Hepatocyte (in vitro differentiated cells): ENCODE measurements at regions not wholly inside any gene's neighbourhood (a gene's known extent, or its start where the extent isn't known, plus 50 kb on each side); places are given as distances from the start of the nearest gene placed in this dataset.

Experiments
- DNase-seq: peaks from one replicate; pipeline ENCODE4 v3.0.0-alpha.2; 2016; ENCODE audit warnings: low spot score
- H2AFZ ChIP-seq: fragments of 200-600 bp; sonication (generic); 2 replicates; pipeline ENCODE4 v1.6.0; 2016; ENCODE audit warnings: antibody characterized with exemption, mild to moderate bottlenecking
- H3K27ac ChIP-seq: fragments of 200-600 bp; sonication (generic); 2 replicates; pipeline ENCODE4 v1.5.1; 2016; ENCODE audit warnings: mild to moderate bottlenecking
- H3K27me3 ChIP-seq: fragments of 200-600 bp; sonication (generic); 2 replicates; pipeline ENCODE4 v1.6.1; 2016
- H3K36me3 ChIP-seq: fragments of 200-600 bp; sonication (generic); replicated peaks from 2 replicates; pipeline ENCODE4 v1.5.1; 2016; ENCODE audit warnings: low read depth; ENCODE audit not compliant: insufficient read depth
- H3K4me1 ChIP-seq: fragments of 200-600 bp; sonication (generic); 2 replicates; pipeline ENCODE4 v1.5.1; 2016; ENCODE audit warnings: mild to moderate bottlenecking, moderate library complexity; ENCODE audit not compliant: insufficient read depth
- H3K4me2 ChIP-seq: fragments of 200-600 bp; sonication (generic); 2 replicates; pipeline ENCODE4 v1.6.0; 2016
- H3K4me3 ChIP-seq: fragments of 200-600 bp; sonication (generic); 2 replicates; pipeline ENCODE4 v1.5.1; 2016; ENCODE audit warnings: mild to moderate bottlenecking
- H3K79me2 ChIP-seq: fragments of 200-600 bp; sonication (generic); 2 replicates; pipeline ENCODE4 v1.6.0; 2017; ENCODE audit warnings: mild to moderate bottlenecking
- H3K9me2 ChIP-seq: fragments of 200-600 bp; sonication (generic); replicated peaks from 2 replicates; pipeline ENCODE4 v1.6.0; 2017; ENCODE audit warnings: mild to moderate bottlenecking; ENCODE audit not compliant: insufficient read depth
- H3K9me3 ChIP-seq: fragments of 200-600 bp; sonication (generic); 2 replicates; pipeline ENCODE4 v1.5.1; 2016; ENCODE audit warnings: low read depth, mild to moderate bottlenecking
- H4K20me1 ChIP-seq: fragments of 200-600 bp; sonication (generic); 2 replicates; pipeline ENCODE4 v1.6.0; 2016; ENCODE audit warnings: mild to moderate bottlenecking; ENCODE audit not compliant: insufficient read depth, poor library complexity, severe bottlenecking
- EZH2 ChIP-seq: fragments of 200-600 bp; sonication (generic); IDR thresholded peaks from 2 replicates; pipeline ENCODE4 v1.6.1; 2016; ENCODE audit warnings: antibody characterized with exemption, mild to moderate bottlenecking, borderline replicate concordance
- EZH2phosphoT487 ChIP-seq: fragments of 200-600 bp; sonication (generic); IDR thresholded peaks from one replicate; pipeline ENCODE4 v1.6.1; 2018; ENCODE audit warnings: antibody characterized with exemption, mild to moderate bottlenecking, low read depth, moderate library complexity; ENCODE audit not compliant: unreplicated experiment, severe bottlenecking
- WGBS: methylation state at CpG from one replicate; pipeline ENCODE4 v1.1.6; 2016; ENCODE audit warnings: low lambda C conversion rate; ENCODE audit errors: missing lambda C conversion rate; 5-methylcytosine and 5-hydroxymethylcytosine counted together
- TF ChIP-seq, protein P1 (sequence below): fragments of 200-600 bp; sonication (generic); IDR thresholded peaks from 2 replicates; pipeline ENCODE4 v1.5.1; 2016; ENCODE audit warnings: antibody characterized with exemption, mild to moderate bottlenecking; ENCODE audit not compliant: poor library complexity

DNA sequence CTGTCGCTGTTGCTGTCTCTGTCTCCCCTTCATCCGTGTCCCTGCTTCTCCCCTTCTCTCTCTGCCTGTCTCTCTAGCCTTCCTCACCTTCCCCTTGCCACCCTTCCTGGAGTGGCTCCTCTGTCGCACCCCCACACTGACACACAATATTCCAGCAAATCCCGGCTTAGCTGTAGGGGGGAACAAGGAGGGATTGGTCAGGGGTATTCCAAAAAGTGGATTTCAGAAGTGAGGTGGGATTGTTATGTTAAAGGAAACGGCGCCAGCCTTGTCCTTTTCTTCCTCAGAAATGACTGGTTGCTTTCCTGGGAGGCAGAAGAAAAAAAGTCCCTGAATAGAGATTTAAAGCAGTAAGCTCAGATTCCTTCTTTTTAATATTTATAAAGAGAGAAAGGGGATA lies 76.3 kb upstream of the SIRPA start:
- H3K27ac ChIP-seq: no peak overlapping the region
- no peaks in the 10 kb centered on the region for H4K20me1 ChIP-seq
- TF ChIP-seq, protein P1, sequence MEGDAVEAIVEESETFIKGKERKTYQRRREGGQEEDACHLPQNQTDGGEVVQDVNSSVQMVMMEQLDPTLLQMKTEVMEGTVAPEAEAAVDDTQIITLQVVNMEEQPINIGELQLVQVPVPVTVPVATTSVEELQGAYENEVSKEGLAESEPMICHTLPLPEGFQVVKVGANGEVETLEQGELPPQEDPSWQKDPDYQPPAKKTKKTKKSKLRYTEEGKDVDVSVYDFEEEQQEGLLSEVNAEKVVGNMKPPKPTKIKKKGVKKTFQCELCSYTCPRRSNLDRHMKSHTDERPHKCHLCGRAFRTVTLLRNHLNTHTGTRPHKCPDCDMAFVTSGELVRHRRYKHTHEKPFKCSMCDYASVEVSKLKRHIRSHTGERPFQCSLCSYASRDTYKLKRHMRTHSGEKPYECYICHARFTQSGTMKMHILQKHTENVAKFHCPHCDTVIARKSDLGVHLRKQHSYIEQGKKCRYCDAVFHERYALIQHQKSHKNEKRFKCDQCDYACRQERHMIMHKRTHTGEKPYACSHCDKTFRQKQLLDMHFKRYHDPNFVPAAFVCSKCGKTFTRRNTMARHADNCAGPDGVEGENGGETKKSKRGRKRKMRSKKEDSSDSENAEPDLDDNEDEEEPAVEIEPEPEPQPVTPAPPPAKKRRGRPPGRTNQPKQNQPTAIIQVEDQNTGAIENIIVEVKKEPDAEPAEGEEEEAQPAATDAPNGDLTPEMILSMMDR: no peak
- TF ChIP-seq EZH2: no peak
- TF ChIP-seq EZH2phosphoT487: no peak
- H3K4me3 ChIP-seq: no peak overlapping the region
- H3K36me3 ChIP-seq: no peaks in the 10 kb centered on the region
- H3K79me2 ChIP-seq: no peaks in the 10 kb centered on the region
- no peak overlapping the region for H2AFZ ChIP-seq
- no peaks in the 10 kb centered on the region for H3K9me3 ChIP-seq
- H3K27me3 ChIP-seq: peaks cover 10% of the 10 kb centered on the region
- H3K4me2 ChIP-seq: no peak overlapping the region
- WGBS: 52% methylated on average over 6 of the region's 6 CpGs
- no peaks in the 10 kb centered on the region for H3K9me2 ChIP-seq
- no peaks in the 10 kb centered on the region for H3K4me1 ChIP-seq
- no peak for DNase-seq

DNA sequence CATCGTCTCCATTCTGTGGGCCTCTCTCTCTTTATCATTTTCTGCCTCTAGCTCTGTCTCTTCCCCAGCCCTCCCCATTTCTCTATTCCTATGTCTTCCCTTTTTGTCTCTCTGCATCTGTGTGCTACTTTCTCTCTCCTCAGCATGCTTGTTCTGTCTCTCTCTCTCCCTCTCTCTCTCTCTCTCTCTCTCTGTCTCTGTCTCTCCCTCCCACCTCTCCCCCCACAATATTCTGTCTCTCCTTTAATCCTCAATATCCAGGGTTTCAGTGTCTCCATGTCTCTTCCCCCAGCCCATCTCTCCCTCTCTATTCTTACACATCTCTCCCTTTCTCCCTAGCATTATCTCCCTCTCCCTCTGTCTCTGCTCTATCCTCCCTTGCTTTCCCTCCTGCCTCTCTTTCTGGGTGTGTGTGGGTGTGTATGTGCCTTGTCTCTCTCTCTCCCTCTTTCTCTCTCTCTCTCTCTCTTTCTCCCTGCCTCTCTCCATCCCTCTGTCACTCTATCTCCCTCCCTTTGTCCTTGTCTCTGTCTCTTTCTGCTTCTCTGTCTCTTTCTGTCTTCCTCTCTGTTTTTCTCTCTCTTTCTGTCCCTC lies 76.9 kb upstream of the SIRPA start:
- H3K36me3 ChIP-seq: no peaks in the 10 kb centered on the region
- H3K9me3 ChIP-seq: no peaks in the 10 kb centered on the region
- H3K4me2 ChIP-seq: no peak overlapping the region
- H3K9me2 ChIP-seq: no peaks in the 10 kb centered on the region
- H3K4me1 ChIP-seq: no peaks in the 10 kb centered on the region
- no peaks in the 10 kb centered on the region for H4K20me1 ChIP-seq
- TF ChIP-seq, protein P1: no peak
- TF ChIP-seq EZH2 (no peak), EZH2phosphoT487 (no peak)
- no peak overlapping the region for H2AFZ ChIP-seq
- no peak overlapping the region for H3K27ac ChIP-seq
- WGBS: 100% methylated on average over 1 of the region's 1 CpG
- no peak for DNase-seq
- peaks cover 10% of the 10 kb centered on the region for H3K27me3 ChIP-seq
- H3K79me2 ChIP-seq: no peaks in the 10 kb centered on the region
- H3K4me3 ChIP-seq: no peak overlapping the region

- Histone ChIP-seq H3K4me1 (no peaks in the 10 kb centered on the region), H3K27ac (no peak overlapping the region), H3K79me2 (no peaks in the 10 kb centered on the region), H4K20me1 (no peaks in the 10 kb centered on the region), H3K9me3 (no peaks in the 10 kb centered on the region), H3K27me3 (peaks cover 10% of the 10 kb centered on the region), H3K36me3 (no peaks in the 10 kb centered on the region), H3K9me2 (no peaks in the 10 kb centered on the region), H2AFZ (no peak overlapping the region), H3K4me2 (no peak overlapping the region), H3K4me3 (no peak overlapping the region)
- DNase-seq: no peak
- WGBS: 94% methylated on average over 6 of the region's 6 CpGs
- no peak for TF ChIP-seq EZH2phosphoT487
Measured at GRCh38 chr20:1817577-1818211, 77.5 kb upstream of the SIRPA start.

DNA sequence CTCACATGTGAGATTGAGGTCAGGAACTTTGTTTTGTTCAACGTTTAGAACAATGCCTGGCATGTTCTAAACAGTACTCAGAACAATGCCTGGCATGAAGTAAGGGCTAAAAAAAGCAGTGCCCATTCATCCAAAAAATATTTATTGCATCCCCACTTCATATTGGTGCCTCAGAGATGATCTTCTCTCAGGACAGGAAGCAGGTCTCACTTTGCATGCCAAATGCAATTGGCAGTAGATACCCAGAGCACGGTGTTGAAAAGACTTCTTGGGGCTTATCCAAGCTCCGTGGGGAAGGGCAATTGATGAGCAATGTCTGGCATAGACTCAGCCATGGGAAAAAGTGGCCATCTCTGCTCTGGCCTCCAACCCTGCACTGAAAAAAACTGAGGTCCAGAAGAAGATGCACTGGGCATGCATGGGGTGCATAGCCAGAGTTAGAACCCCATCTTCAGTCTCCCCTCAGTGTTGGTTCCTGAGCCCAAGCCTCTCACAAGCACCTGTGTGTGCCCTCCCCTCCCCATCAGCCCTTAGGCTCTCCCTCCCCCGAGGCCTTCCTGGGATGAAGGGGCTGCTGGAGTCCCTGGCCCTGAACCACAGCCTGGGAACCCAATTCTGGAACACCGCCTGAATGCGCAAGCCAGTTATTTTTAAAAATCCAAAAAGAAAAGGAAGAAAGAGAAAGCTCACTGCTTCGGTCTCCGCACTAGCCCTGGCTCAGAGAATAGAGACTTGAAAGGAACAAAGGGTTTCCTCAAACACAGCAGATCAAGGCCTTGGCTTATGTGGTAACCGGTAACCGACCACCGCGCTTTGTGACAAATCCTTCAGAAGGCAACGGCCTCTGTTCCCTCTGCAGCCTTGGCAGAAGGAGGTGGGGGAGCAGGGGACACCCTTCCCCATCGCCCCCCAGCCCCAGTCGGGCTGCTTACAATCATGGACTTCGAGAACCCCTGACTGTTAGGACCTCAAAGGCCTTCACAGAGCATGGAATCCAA lies 78.5 kb upstream of the SIRPA start:
- Histone ChIP-seq H3K9me2 (no peaks in the 10 kb centered on the region), H4K20me1 (no peaks in the 10 kb centered on the region), H3K79me2 (no peaks in the 10 kb centered on the region), H3K27ac (no peak overlapping the region), H3K27me3 (peaks cover 10% of the 10 kb centered on the region), H2AFZ (no peak overlapping the region), H3K4me2 (no peak overlapping the region), H3K9me3 (no peaks in the 10 kb centered on the region), H3K36me3 (no peaks in the 10 kb centered on the region), H3K4me3 (no peak overlapping the region), H3K4me1 (no peaks in the 10 kb centered on the region)
- DNase-seq: no peak
- no peak for TF ChIP-seq EZH2phosphoT487
- TF ChIP-seq, protein P1: no peak
- no peak for TF ChIP-seq EZH2
- 82% methylated on average over 16 of the region's 16 CpGs for WGBS
